Stimulated activated naive B cell treated with anti-CD40 and anti-IgM and Interleukin-4, amounts not matched to agents 10 μg/mL and 1 μg/mL and 100 μg/mL, for 72 hours (primary cell): ENCODE measurements at regions not wholly inside any gene's neighbourhood (a gene's known extent, or its start where the extent isn't known, plus 50 kb on each side); places are given as distances from the start of the nearest gene placed in this dataset.

Experiments
- ATAC-seq, 2 donors: fragments of 150-1000 bp; cut with Tn5 transposase; replicated peaks; 2 replicates each; pipeline ENCODE4 v1.10.0; 2021; ENCODE audit warnings: moderate library complexity in 1 of 2
- DNase-seq: peaks from one replicate; pipeline ENCODE4 v3.0.0; 2021
- H3K27ac Mint-ChIP-seq: one replicate; pipeline ENCODE4 v1.8.0; 2022; ENCODE audit warnings: mild to moderate bottlenecking, mixed read lengths
- H3K27me3 Mint-ChIP-seq, 2 donors: one replicate each; pipeline ENCODE4 v1.8.0; 2022; ENCODE audit warnings: mixed read lengths in 2 of 2
- H3K36me3 Mint-ChIP-seq, 2 donors: one replicate each; pipeline ENCODE4 v1.8.0; 2022; ENCODE audit warnings: mixed read lengths in 2 of 2, mild to moderate bottlenecking in 1 of 2
- H3K4me1 Mint-ChIP-seq, 2 donors: one replicate each; pipeline ENCODE4 v1.8.0; 2022; ENCODE audit warnings: mixed read lengths in 2 of 2, mild to moderate bottlenecking in 1 of 2
- H3K4me3 Mint-ChIP-seq, 2 donors: one replicate each; pipeline ENCODE4 v1.8.0; 2022; ENCODE audit warnings: mild to moderate bottlenecking in 2 of 2, mixed read lengths in 2 of 2, moderate library complexity in 1 of 2
- H3K9me3 Mint-ChIP-seq, 2 donors: one replicate each; pipeline ENCODE4 v1.8.0; 2022; ENCODE audit warnings: mixed read lengths in 2 of 2, mild to moderate bottlenecking in 1 of 2

DNA sequence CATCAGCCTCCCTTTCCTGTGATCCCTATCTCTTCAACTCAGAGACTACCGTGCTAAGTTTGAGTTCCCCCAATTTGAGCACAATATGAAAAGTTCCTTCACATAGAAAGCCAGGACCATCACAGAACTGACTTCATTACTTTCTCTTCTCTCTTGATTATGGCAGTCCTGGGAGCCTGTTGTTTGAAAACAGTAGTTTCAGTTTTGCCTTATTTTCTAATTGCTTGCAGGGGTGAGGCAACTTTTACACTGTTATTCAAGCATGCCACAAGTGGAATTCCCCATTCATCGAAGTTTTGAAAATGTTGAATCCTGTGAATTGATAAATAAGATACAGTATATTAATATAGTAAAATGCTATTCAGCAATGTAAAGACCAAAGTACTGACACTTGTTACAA, 569.7 kb upstream of the MARCKS start:
- peaks cover 8 to 14% of the 10 kb centered on the region in 2 donors for H3K9me3 Mint-ChIP-seq
- H3K27me3 Mint-ChIP-seq, result peaks cover 4 to 10% of the 10 kb centered on the region in 2 donors
- no peak overlapping the region for H3K4me3 Mint-ChIP-seq
- no peak for DNase-seq
- H3K36me3 Mint-ChIP-seq, result no peaks in the 10 kb centered on the region
- H3K27ac Mint-ChIP-seq, result no peak overlapping the region
- peak in 1 of 2 donors; percentile 55 for ATAC-seq
- H3K4me1 Mint-ChIP-seq, result peaks cover 3 to 9% of the 10 kb centered on the region in 2 donors

DNA sequence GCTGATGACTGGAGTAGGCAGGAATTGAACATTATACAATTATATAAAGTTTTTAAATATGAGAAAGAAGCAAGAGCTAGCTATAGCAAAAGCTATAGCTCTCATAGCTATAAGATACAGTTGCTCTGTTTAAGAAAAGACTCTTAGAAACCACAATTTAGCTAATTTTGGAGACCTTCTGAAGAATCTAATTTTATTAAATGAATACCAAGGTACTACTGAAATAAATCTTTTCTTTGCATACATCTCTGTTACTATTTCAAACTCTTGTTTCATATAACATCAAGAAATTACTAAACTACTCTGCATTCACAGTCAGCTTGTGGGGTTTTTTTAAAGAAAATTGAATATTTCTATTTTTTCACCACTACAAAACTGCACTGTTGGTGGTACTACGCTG, 568.7 kb upstream of the MARCKS start:
- no peak overlapping the region for H3K4me3 Mint-ChIP-seq
- peaks cover 3 to 9% of the 10 kb centered on the region in 2 donors for H3K4me1 Mint-ChIP-seq
- peaks cover 4 to 5% of the 10 kb centered on the region in 2 donors for H3K27me3 Mint-ChIP-seq
- peaks cover 8 to 14% of the 10 kb centered on the region in 2 donors for H3K9me3 Mint-ChIP-seq
- H3K36me3 Mint-ChIP-seq, result no peaks in the 10 kb centered on the region
- no peak overlapping the region for H3K27ac Mint-ChIP-seq
- ATAC-seq (peak; percentile 39 to 49), DNase-seq (no peak)

DNA sequence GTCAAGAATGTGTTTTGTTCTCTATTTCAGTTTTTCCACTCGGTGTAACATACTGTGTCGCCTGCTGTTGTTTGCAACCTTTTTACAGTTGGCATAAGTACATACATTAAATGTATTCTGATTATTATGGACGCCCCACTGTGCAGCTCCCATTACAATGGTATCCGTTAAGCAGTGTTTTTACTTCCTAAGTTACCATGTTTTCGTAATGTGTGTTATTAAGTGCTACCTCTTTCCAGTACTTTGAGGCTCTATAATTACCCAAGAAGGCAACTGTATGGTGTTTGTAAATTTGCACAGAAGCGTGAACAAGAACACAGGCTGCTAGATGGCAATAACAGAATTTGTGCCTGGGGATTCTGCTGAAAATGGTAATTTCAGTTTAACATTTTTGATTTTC, 568.0 kb upstream of the MARCKS start:
- H3K4me1 Mint-ChIP-seq, result peaks cover 3 to 9% of the 10 kb centered on the region in 2 donors
- H3K36me3 Mint-ChIP-seq, result no peaks in the 10 kb centered on the region
- peaks cover 2 to 3% of the 10 kb centered on the region in 2 donors for H3K27me3 Mint-ChIP-seq
- no peak for DNase-seq
- no peak for ATAC-seq
- peaks cover 6 to 14% of the 10 kb centered on the region in 2 donors for H3K9me3 Mint-ChIP-seq
- H3K27ac Mint-ChIP-seq, result no peak overlapping the region
- H3K4me3 Mint-ChIP-seq, result no peak overlapping the region

DNA sequence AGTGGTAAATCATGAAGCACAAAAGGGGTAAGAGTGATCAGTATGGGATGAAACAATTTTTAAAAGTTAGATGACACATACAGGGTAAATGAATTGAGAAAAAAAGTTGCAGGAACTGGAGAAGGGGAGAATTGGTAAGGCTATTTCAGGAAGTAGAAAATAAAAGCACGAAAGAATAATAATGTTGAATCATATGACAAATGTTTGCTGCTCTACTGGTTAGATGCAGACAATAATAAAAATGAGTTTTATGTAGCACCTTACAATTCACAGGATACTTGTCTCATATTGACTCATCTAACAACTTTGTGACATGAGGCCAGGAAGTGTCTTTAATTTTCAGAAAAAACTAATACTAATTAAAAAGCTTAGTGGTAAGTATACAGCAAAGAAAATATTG, 566.5 kb upstream of the MARCKS start:
- Mint-ChIP-seq H3K36me3 (no peaks in the 10 kb centered on the region), H3K9me3 (peaks cover 4 to 14% of the 10 kb centered on the region in 2 donors), H3K27me3 (peaks cover 9 to 16% of the 10 kb centered on the region in 2 donors), H3K4me3 (no peak overlapping the region), H3K27ac (no peak overlapping the region), H3K4me1 (peaks cover 3 to 9% of the 10 kb centered on the region in 2 donors)
- DNase-seq, result no peak
- no peak for ATAC-seq

DNA sequence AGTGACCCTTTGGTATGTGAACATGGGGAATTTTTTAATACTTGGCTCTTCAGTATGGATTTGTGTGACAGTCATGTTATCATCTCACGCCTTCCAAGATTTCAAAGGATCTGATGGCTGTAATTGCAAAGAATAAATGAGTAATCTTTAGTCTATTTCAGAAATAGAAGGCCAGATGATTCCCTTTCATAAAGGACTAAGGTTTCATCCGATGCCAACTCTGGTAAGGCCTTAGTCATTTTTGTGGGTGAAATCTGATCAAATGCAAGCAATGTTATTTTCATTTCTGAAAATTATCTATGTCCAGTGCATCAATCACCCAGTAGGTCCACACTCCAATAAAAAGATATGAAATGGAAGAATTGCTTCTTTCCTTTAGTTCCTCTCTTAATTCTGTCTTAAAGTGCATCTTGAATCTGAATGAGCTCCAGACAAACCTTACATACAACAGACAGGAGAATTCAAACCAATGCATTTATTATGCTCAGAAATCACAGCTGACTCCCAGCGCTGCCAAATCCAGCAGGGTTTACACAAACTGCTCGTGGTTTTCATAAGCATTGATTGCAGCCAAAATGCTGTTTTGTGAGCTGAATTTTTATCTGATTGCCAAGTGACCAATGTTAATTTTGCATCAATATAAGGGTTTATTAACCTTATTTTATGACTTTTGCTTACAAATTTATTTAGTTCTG, 565.2 kb upstream of the MARCKS start:
- ATAC-seq, result no peak
- no peak for DNase-seq
- Mint-ChIP-seq H3K36me3 (no peaks in the 10 kb centered on the region), H3K27me3 (peaks cover 12 to 26% of the 10 kb centered on the region in 2 donors), H3K4me1 (peaks cover 3 to 6% of the 10 kb centered on the region in 2 donors), H3K27ac (no peak overlapping the region), H3K9me3 (peaks cover under 1 to 7% of the 10 kb centered on the region in 2 donors), H3K4me3 (no peak overlapping the region)

DNA sequence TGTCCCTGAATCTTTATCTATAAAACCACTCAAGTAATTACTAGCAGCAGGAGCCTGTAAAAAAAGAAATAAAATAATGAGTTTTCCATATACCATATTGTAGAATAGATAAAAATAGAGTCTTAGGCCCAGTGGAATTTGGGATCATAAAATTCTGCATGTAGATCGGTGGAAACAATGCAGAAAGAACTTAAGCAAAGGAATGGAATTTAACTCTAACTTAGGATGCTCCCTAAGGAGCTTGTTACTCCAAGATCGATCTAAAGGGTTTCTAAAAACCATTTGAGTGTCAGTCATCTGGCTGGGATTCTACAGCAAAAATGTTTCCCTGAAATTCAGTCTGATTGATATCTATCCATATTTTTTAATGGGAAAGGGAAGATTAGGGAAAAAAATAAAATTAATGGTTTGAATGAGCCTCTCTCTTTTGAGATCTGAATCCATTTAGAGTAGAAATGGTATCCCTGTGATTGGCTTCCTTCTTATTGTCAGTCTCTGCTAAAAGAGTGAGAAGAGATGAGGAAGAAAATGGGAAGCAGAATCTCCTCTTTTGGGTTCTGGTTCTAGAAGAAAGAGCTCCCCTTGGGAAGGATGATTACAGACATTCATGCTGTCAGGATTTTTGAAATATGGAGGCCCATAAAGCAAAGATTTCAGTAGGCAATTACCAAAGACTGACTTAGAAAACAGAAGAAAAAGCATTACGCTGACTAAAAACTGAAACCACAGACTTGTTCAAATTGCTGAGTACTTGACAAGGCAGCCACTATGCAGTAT, 564.3 kb upstream of the MARCKS start:
- H3K4me1 Mint-ChIP-seq, result no peaks in the 10 kb centered on the region
- DNase-seq (no peak), ATAC-seq (no peak)
- H3K27ac Mint-ChIP-seq, result no peak overlapping the region
- no peak overlapping the region for H3K4me3 Mint-ChIP-seq
- no peaks in the 10 kb centered on the region for H3K36me3 Mint-ChIP-seq
- H3K9me3 Mint-ChIP-seq, result peaks cover 0 to 4% of the 10 kb centered on the region in 2 donors
- H3K27me3 Mint-ChIP-seq, result peaks cover 12 to 30% of the 10 kb centered on the region in 2 donors

DNA sequence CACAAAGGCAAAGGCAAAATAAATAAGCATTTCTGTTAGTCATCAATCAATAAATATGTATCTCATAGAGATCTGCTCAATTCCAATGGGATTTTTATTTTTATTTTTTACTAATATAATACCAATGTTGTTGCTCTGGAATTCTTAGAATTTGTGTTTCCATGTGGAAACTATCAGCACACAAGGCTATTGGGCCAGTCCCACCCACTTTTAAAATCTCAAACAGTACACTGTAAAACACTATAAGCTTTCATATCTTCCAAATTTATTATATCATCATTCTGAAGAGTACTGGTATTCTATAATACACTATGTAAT, 563.8 kb upstream of the MARCKS start:
- Mint-ChIP-seq H3K27ac (no peak overlapping the region), H3K4me1 (no peaks in the 10 kb centered on the region), H3K36me3 (no peaks in the 10 kb centered on the region), H3K9me3 (peaks cover 0 to 4% of the 10 kb centered on the region in 2 donors), H3K4me3 (no peak overlapping the region), H3K27me3 (peaks cover 12 to 30% of the 10 kb centered on the region in 2 donors)
- DNase-seq (no peak), ATAC-seq (no peak)

DNA sequence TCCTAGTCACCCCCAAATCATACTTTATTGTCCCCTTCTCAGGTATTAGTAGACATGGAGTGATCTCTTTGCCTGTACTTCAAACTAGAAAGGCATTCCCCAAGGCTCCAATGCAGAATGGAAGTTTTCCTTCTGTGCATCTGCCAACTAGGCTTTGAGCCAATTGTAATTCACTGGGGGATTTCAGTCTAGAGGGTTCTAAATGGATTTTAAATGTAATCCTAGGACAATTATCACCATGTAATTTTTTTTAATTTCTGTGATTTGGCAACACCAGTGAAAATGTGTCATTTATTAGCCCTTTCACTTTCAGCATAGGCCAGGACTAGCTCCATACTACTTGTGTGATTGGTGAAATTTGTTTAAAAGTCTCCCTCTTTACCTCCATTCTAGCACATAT, 557.6 kb upstream of the MARCKS start:
- Mint-ChIP-seq H3K4me1 (no peaks in the 10 kb centered on the region), H3K4me3 (no peak overlapping the region), H3K9me3 (no peaks in the 10 kb centered on the region), H3K27me3 (peaks cover 8 to 28% of the 10 kb centered on the region in 2 donors), H3K36me3 (no peaks in the 10 kb centered on the region), H3K27ac (no peak overlapping the region)
- ATAC-seq, result no peak
- no peak for DNase-seq

DNA sequence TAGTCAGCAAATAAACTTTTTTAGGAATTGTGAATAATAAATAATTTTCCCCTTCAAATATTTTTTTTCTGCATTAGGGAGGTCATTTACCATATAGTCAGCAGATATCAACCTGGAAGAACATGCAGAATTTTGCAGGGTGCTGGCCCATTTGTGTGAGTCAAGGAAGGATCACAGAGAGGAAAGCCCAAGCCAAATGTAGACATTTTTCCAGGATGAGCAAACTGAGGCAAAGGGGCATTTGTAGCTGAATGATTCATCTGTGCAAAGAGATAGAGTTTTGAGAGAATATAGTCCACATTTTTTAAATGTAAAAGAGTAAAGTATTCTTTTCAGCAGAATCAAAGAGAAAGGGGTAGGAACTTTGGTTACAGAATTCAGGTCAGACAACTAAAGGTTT, 555.5 kb upstream of the MARCKS start:
- Mint-ChIP-seq H3K4me3 (no peak overlapping the region), H3K27ac (no peak overlapping the region), H3K9me3 (no peaks in the 10 kb centered on the region), H3K36me3 (no peaks in the 10 kb centered on the region), H3K4me1 (no peaks in the 10 kb centered on the region), H3K27me3 (peaks cover 0 to 11% of the 10 kb centered on the region in 2 donors)
- ATAC-seq (no peak), DNase-seq (no peak)

DNA sequence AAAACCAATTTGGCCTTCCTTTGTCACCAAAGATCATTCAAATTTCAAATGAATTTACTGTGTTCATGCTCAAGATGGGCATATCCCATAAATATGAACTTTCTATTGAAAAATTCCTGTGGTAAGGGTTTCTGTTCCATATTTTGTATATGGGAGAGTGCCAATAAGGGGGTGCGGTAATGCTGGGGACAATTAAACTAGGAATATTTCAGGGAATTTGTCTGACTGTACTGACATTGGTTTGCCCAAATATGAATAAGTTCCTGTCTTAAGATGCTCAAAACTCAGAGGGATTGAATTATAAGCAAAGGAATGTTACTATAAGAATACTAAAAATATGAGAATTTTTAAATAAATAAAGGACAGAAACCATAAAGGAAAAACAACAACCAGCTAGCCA, 553.0 kb upstream of the MARCKS start:
- peaks cover 0 to 4% of the 10 kb centered on the region in 2 donors for H3K27me3 Mint-ChIP-seq
- DNase-seq (no peak), ATAC-seq (no peak)
- H3K27ac Mint-ChIP-seq, result no peak overlapping the region
- no peaks in the 10 kb centered on the region for H3K9me3 Mint-ChIP-seq
- H3K4me1 Mint-ChIP-seq, result no peaks in the 10 kb centered on the region
- H3K36me3 Mint-ChIP-seq, result no peaks in the 10 kb centered on the region
- H3K4me3 Mint-ChIP-seq, result no peak overlapping the region

DNA sequence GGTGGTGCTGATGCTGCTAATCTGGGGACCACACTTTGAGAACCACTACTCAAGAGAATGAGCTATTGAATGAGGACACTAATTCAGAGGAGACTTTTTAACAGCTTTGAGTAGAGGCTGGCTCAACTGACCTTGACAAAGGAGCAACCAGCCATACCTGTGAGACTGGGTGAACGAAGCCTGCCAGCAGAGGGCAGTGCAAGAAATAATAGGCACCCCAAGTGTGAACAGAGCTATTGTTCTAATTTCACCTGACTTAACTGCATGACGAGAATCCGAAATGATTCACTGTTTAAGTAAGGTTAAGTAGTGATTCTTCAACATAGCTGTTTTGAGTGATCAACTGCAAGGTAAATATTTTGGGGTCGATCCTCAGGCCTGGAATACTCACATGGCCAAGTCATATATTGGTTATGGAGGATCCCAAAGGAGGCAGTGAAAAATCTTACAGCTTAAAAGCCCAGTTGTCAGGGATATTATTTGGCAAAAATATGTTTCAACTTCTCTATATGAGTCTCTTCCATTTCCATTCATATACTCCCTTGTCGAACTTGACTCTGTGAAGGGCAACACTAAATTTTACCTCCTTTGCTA, 550.5 kb upstream of the MARCKS start:
- ATAC-seq, result peak; percentile 88 to 90
- Mint-ChIP-seq H3K27ac (no peak overlapping the region), H3K36me3 (no peaks in the 10 kb centered on the region), H3K27me3 (no peaks in the 10 kb centered on the region), H3K9me3 (no peaks in the 10 kb centered on the region), H3K4me3 (no peak overlapping the region), H3K4me1 (no peaks in the 10 kb centered on the region)
- peak; percentile 8 for DNase-seq

DNA sequence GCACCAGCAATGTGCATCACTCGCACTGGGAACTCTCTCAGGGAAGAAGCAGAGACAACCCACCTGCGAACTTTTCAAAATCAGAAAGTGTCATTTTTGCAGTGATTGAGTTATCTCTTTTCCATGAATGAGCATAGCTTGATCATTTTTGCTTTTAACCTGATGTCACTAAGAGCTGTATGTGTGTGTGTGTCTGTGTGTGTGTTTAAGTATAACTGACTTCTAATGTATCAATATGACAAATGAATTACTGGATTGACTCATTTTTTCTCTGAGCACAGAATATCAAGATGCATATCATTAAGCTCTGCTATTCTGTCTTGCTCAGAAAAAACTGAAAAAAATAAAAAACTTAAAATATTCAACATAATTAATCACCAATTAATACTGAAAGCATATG, 548.9 kb upstream of the MARCKS start:
- Mint-ChIP-seq H3K4me1 (no peaks in the 10 kb centered on the region), H3K27ac (no peak overlapping the region), H3K9me3 (no peaks in the 10 kb centered on the region), H3K4me3 (no peak overlapping the region), H3K27me3 (no peaks in the 10 kb centered on the region), H3K36me3 (no peaks in the 10 kb centered on the region)
- ATAC-seq (no peak), DNase-seq (no peak)

DNA sequence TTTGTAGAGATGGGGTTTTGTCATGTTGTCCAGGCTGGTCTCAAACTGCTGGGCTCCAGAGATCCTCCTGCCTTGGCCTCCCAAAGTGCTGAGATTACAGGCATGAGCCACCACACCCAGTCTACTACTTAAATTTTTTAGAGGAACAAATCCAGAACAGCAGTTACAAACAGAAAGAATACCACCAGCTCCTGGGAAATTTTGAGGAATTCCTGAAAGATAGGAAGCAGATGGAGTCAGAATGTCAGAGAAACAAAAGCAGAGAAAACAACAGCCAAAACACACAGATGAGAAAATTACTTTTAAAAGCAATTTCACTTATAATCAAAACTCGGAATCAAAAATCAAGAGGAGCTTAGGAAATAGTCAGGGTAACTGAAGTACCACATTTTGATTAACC, 543.3 kb upstream of the MARCKS start:
- ATAC-seq, result no peak

DNA sequence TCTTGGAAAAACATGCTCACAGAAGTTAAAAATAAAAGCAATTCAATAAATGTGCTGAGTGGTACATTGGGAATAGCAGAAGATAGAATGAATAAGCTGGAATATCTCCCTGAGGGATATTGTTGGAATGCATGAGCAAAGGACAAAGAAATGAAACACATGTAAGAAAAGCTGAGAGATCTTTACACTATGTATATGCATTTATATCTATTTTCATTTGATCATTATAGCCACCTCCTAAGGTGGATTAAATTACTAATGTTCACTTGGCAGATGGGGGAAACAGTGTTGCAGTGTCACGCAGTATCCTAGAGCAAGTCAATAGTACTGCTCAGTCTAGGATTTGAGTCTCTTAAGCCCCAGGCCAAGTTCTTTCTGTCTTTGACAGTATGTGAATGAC, 542.0 kb upstream of the MARCKS start:
- peaks cover 2 to 6% of the 10 kb centered on the region in 2 donors for H3K4me1 Mint-ChIP-seq
- no peak for DNase-seq
- H3K36me3 Mint-ChIP-seq, result no peaks in the 10 kb centered on the region
- H3K4me3 Mint-ChIP-seq, result no peak overlapping the region
- H3K9me3 Mint-ChIP-seq, result peaks cover 2 to 4% of the 10 kb centered on the region in 2 donors
- no peaks in the 10 kb centered on the region for H3K27me3 Mint-ChIP-seq
- no peak for ATAC-seq
- no peak overlapping the region for H3K27ac Mint-ChIP-seq

More for the DNA sequence above, 543.3 kb upstream of the MARCKS start:
- H3K27ac Mint-ChIP-seq, result no peak overlapping the region
- H3K9me3 Mint-ChIP-seq, result peaks cover 2 to 4% of the 10 kb centered on the region in 2 donors
- no peaks in the 10 kb centered on the region for H3K36me3 Mint-ChIP-seq
- DNase-seq, result no peak
- no peaks in the 10 kb centered on the region for H3K27me3 Mint-ChIP-seq
- no peak overlapping the region for H3K4me3 Mint-ChIP-seq
- peaks cover 2 to 6% of the 10 kb centered on the region in 2 donors for H3K4me1 Mint-ChIP-seq

DNA sequence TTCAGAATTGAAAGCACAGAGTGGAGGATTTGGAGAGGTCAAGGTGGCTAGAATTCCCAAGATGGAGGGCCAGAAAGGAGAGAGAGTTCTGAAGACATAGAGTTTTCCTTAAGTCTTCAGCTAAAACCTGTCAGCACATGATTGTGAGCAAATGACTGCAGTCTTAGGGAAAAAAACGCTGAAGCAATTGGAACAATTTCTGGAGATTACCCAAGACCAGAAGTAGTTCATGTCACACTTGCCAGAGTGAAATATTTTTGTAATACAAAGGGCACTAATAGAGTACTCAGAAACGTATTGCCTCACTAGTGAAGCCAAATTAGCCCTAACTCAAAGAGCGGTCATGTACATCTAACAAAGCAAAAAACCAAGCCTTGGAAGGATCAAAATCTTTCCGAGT, 541.3 kb upstream of the MARCKS start:
- H3K4me1 Mint-ChIP-seq, result peaks cover 2 to 6% of the 10 kb centered on the region in 2 donors

More for the DNA sequence above, 541.3 kb upstream of the MARCKS start:
- no peak overlapping the region for H3K4me3 Mint-ChIP-seq
- H3K27ac Mint-ChIP-seq, result no peak overlapping the region
- H3K9me3 Mint-ChIP-seq, result peaks cover 4 to 7% of the 10 kb centered on the region in 2 donors
- ATAC-seq, result no peak
- no peaks in the 10 kb centered on the region for H3K36me3 Mint-ChIP-seq
- H3K27me3 Mint-ChIP-seq, result peaks cover 0 to under 1% of the 10 kb centered on the region in 2 donors
- DNase-seq, result no peak
